ENCODE measurements at regions not wholly inside any gene's neighbourhood (a gene's known extent, or its start where the extent isn't known, plus 50 kb on each side); places are given as distances from the start of the nearest gene placed in this dataset.

DNA sequence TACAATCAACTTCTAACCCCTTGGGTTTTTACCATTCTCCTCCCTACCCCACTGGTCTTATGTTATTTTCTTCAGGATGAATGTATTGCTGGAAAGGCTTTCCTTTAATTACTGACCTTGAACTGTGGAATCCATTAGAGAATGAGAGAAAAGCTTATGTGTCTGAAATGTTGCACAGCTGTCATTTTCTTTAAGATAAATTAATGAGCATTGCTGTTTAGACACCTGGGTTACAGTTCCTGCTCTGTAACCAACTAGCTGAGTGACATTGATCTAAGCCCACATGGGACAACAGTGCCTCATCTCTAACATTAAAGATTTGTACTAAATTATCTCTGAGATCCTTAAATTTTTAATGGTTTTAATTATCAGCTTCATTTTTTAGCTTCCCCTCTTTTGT is 507.0 kb downstream of the TAF11L14 start:
- Histone ChIP-seq H3K4ac (ENCODE audit: low read depth, low read length) (no peak overlapping the region), H3K9me3 (ENCODE audit: control insufficient read depth, low read depth, low read length) (no peaks in the 10 kb centered on the region), H3K4me1 (ENCODE audit: insufficient read depth, low read length) (no peaks in the 10 kb centered on the region), H4K91ac (ENCODE audit: insufficient read length, low read depth, low read length) (no peak overlapping the region), H3K9ac (ENCODE audit: extremely low read depth, insufficient read length, low read length) (no peak overlapping the region), H3K23me2 (ENCODE audit: insufficient read length, low read depth, low read length, poor library complexity, severe bottlenecking) (no peaks in the 10 kb centered on the region), H4K8ac (replicated peaks; ENCODE audit: insufficient read length, low read depth, low read length) (no peak overlapping the region), H3K79me1 (ENCODE audit: insufficient read depth, low read depth, low read length, poor library complexity, severe bottlenecking) (no peaks in the 10 kb centered on the region), H2AK5ac (ENCODE audit: insufficient read length, low read length) (no peak overlapping the region), H3K23ac (ENCODE audit: insufficient read length, low read depth, low read length) (no peak overlapping the region), H3K14ac (ENCODE audit: insufficient read depth, low read length) (no peak overlapping the region), H3K79me2 (ENCODE audit: insufficient read depth, low read length) (no peaks in the 10 kb centered on the region), H2AFZ (ENCODE audit: low read length) (no peak overlapping the region), H4K5ac (ENCODE audit: insufficient read length, low read depth, low read length) (no peak overlapping the region), H2BK120ac (ENCODE audit: low read depth, low read length, poor library complexity, severe bottlenecking) (no peak overlapping the region), H2BK12ac (ENCODE audit: insufficient read length, low read depth, low read length) (no peak overlapping the region), H3K27me3 (ENCODE audit: insufficient read depth, low read length) (no peaks in the 10 kb centered on the region), H3K56ac (ENCODE audit: insufficient read length, low read depth, low read length) (no peak overlapping the region), H3K27ac (ENCODE audit: insufficient read length, low read depth, low read length) (no peak overlapping the region), H3K18ac (ENCODE audit: insufficient read length, low read depth, low read length) (no peak overlapping the region), H2BK20ac (ENCODE audit: low read depth, low read length, poor library complexity, severe bottlenecking) (no peak overlapping the region), H4K20me1 (ENCODE audit: control insufficient read depth, insufficient read depth, insufficient read length) (no peaks in the 10 kb centered on the region), H2BK15ac (ENCODE audit: low read depth, low read length) (no peak overlapping the region), H3K4me2 (ENCODE audit: insufficient read depth, insufficient read length, low read length) (no peak overlapping the region), H3T11ph (ENCODE audit: low read length) (no peak overlapping the region), H2BK5ac (ENCODE audit: insufficient read length, low read length) (no peak overlapping the region)
- no peak for DNase-seq
- Mint-ChIP-seq H3K36me3 (ENCODE audit: insufficient read depth in 1 of 3, low read depth in 3 of 3) (peaks cover 9 to 29% (median 12%) of the 10 kb centered on the region in 3 experiments), H3K27me3 (ENCODE audit: low read depth) (no peaks in the 10 kb centered on the region), H3K4me1 (no peaks in the 10 kb centered on the region), H3K4me3 (no peak overlapping the region), H3K27ac (no peak overlapping the region), H3K9me3 (peaks cover 23 to 29% of the 10 kb centered on the region in 2 experiments)
- TF ChIP-seq, protein P1, sequence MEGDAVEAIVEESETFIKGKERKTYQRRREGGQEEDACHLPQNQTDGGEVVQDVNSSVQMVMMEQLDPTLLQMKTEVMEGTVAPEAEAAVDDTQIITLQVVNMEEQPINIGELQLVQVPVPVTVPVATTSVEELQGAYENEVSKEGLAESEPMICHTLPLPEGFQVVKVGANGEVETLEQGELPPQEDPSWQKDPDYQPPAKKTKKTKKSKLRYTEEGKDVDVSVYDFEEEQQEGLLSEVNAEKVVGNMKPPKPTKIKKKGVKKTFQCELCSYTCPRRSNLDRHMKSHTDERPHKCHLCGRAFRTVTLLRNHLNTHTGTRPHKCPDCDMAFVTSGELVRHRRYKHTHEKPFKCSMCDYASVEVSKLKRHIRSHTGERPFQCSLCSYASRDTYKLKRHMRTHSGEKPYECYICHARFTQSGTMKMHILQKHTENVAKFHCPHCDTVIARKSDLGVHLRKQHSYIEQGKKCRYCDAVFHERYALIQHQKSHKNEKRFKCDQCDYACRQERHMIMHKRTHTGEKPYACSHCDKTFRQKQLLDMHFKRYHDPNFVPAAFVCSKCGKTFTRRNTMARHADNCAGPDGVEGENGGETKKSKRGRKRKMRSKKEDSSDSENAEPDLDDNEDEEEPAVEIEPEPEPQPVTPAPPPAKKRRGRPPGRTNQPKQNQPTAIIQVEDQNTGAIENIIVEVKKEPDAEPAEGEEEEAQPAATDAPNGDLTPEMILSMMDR (conservative IDR thresholded peaks at IDR 0.05), result no peak

All from H9 (cell line).